ENCODE measurements at regions not wholly inside any gene's neighbourhood (a gene's known extent, or its start where the extent isn't known, plus 50 kb on each side); places are given as distances from the start of the nearest gene placed in this dataset.

GRCh38 chr18:79621501-79621900 lies 58.1 kb upstream of the CTDP1 start:
- Histone ChIP-seq H3K4me1 (ENCODE audit: control insufficient read depth, insufficient read depth, low read length) (peaks cover 15% of the 10 kb centered on the region), H3K4me3 (ENCODE audit: low read length) (no peak overlapping the region), H3K27ac (ENCODE audit: low read length) (no peak overlapping the region), H3K27me3 (ENCODE audit: control insufficient read depth, insufficient read depth, low read length) (peaks cover 4% of the 10 kb centered on the region), H3K9me3 (ENCODE audit: control insufficient read depth, insufficient read depth, low read length) (no peaks in the 10 kb centered on the region), H3K36me3 (ENCODE audit: control insufficient read depth, insufficient read depth, low read length) (no peaks in the 10 kb centered on the region)
- WGBS (ENCODE audit: insufficient coverage): 95% methylated on average over 14 of the region's 14 CpGs
- ATAC-seq (no peak), DNase-seq (no peak)
- Mint-ChIP-seq H3K9me3 (no peaks in the 10 kb centered on the region), H3K36me3 (no peaks in the 10 kb centered on the region), H3K4me1 (no peaks in the 10 kb centered on the region), H3K27ac (no peak overlapping the region), H3K4me3 (no peak overlapping the region), H3K27me3 (ENCODE audit: low read depth in 2 of 2) (peaks cover 16 to 25% of the 10 kb centered on the region in 2 donors)
- TF ChIP-seq CTCF (IDR thresholded peaks at IDR 0.05): no peak
- intact Hi-C loops (cut with micrococcal nuclease): no loop called here

- no peak overlapping the region for H3K4me3 ChIP-seq (ENCODE audit: low read length)
- Mint-ChIP-seq H3K4me1 (no peaks in the 10 kb centered on the region), H3K27ac (no peak overlapping the region), H3K27me3 (ENCODE audit: low read depth in 2 of 2) (peaks cover 17 to 28% of the 10 kb centered on the region in 2 donors), H3K9me3 (no peaks in the 10 kb centered on the region), H3K4me3 (no peak overlapping the region), H3K36me3 (no peaks in the 10 kb centered on the region)
- ATAC-seq (no peak), DNase-seq (no peak)
- H3K4me1 ChIP-seq (ENCODE audit: control insufficient read depth, insufficient read depth, low read length): peaks cover 11% of the 10 kb centered on the region
- no peak for TF ChIP-seq CTCF (IDR thresholded peaks at IDR 0.05)
- H3K9me3 ChIP-seq (ENCODE audit: control insufficient read depth, insufficient read depth, low read length): no peaks in the 10 kb centered on the region
- H3K27me3 ChIP-seq (ENCODE audit: control insufficient read depth, insufficient read depth, low read length): no peaks in the 10 kb centered on the region
- WGBS (ENCODE audit: insufficient coverage): 93% methylated on average over 4 of the region's 4 CpGs
- intact Hi-C loops (cut with micrococcal nuclease): no loop called here
- no peak overlapping the region for H3K27ac ChIP-seq (ENCODE audit: low read length)
- no peaks in the 10 kb centered on the region for H3K36me3 ChIP-seq (ENCODE audit: control insufficient read depth, insufficient read depth, low read length)
Observed at GRCh38 chr18:79622004-79622403, 57.6 kb upstream of the CTDP1 start.

GRCh38 chr18:79624356-79625170 lies 55.0 kb upstream of the CTDP1 start:
- Mint-ChIP-seq H3K4me3 (no peak overlapping the region), H3K27me3 (ENCODE audit: low read depth in 2 of 2) (peaks cover 22 to 48% of the 10 kb centered on the region in 2 donors), H3K36me3 (no peaks in the 10 kb centered on the region), H3K9me3 (no peaks in the 10 kb centered on the region), H3K27ac (no peak overlapping the region), H3K4me1 (no peaks in the 10 kb centered on the region)
- no peak for DNase-seq
- Histone ChIP-seq H3K36me3 (ENCODE audit: control insufficient read depth, insufficient read depth, low read length) (no peaks in the 10 kb centered on the region), H3K4me3 (ENCODE audit: low read length) (no peak overlapping the region), H3K4me1 (ENCODE audit: control insufficient read depth, insufficient read depth, low read length) (peaks cover 11% of the 10 kb centered on the region), H3K27ac (ENCODE audit: low read length) (peak overlapping the region; percentile 10), H3K27me3 (ENCODE audit: control insufficient read depth, insufficient read depth, low read length) (peaks cover 4% of the 10 kb centered on the region), H3K9me3 (ENCODE audit: control insufficient read depth, insufficient read depth, low read length) (no peaks in the 10 kb centered on the region)
- intact Hi-C loops (cut with micrococcal nuclease): no loop called here
- TF ChIP-seq CTCF (IDR thresholded peaks at IDR 0.05): no peak
- no peak for ATAC-seq
- 60% methylated on average over 8 of the region's 8 CpGs for WGBS (ENCODE audit: insufficient coverage)

All from natural killer cell (primary cell).